Neural cell (in vitro differentiated cells): ENCODE measurements at regions not wholly inside any gene's neighbourhood (a gene's known extent, or its start where the extent isn't known, plus 50 kb on each side); places are given as distances from the start of the nearest gene placed in this dataset.

Experiments
- CTCF ChIP-seq: fragments of 450-650 bp; IDR thresholded peaks from 2 replicates; pipeline ENCODE4 v1.5.1; 2014; ENCODE audit warnings: antibody characterized with exemption, mild to moderate bottlenecking, moderate library complexity; ENCODE audit not compliant: poor library complexity, severe bottlenecking
- EP300 ChIP-seq: fragments of 450-650 bp; conservative IDR thresholded peaks from 2 replicates; pipeline ENCODE4 v1.6.1; 2014; ENCODE audit warnings: antibody characterized with exemption, mild to moderate bottlenecking, moderate library complexity; ENCODE audit not compliant: poor library complexity, severe bottlenecking
- EZH2 ChIP-seq: fragments of 200-600, 300-800 bp; shearing (Covaris generic), sonication (generic); IDR thresholded peaks from 2 replicates; pipeline ENCODE4 v1.6.1; 2014; ENCODE audit warnings: antibody characterized with exemption, low read length, borderline replicate concordance, mild to moderate bottlenecking; ENCODE audit not compliant: insufficient read depth, poor library complexity, severe bottlenecking
- MXI1 ChIP-seq: fragments of 450-650 bp; conservative IDR thresholded peaks from 2 replicates; pipeline ENCODE4 v1.6.1; 2014; ENCODE audit warnings: antibody characterized with exemption, mild to moderate bottlenecking; ENCODE audit not compliant: poor library complexity, severe bottlenecking
- POLR2AphosphoS5 ChIP-seq: IDR thresholded peaks from 2 replicates; pipeline ENCODE4 v1.6.1; 2012
- RAD21 ChIP-seq: fragments of 450-650 bp; conservative IDR thresholded peaks from 2 replicates; pipeline ENCODE4 v1.6.1; 2014; ENCODE audit warnings: antibody characterized with exemption, mild to moderate bottlenecking, moderate library complexity
- REST ChIP-seq: IDR thresholded peaks from 2 replicates; pipeline ENCODE4 v1.6.1; 2012; ENCODE audit warnings: borderline replicate concordance
- SMC3 ChIP-seq: fragments of 450-650 bp; conservative IDR thresholded peaks from 2 replicates; pipeline ENCODE4 v1.6.1; 2014; ENCODE audit warnings: antibody characterized with exemption, mild to moderate bottlenecking, moderate library complexity; ENCODE audit not compliant: poor library complexity
- TAF1 ChIP-seq: IDR thresholded peaks from 2 replicates; pipeline ENCODE4 v1.6.1; 2012; ENCODE audit warnings: low read depth

DNA sequence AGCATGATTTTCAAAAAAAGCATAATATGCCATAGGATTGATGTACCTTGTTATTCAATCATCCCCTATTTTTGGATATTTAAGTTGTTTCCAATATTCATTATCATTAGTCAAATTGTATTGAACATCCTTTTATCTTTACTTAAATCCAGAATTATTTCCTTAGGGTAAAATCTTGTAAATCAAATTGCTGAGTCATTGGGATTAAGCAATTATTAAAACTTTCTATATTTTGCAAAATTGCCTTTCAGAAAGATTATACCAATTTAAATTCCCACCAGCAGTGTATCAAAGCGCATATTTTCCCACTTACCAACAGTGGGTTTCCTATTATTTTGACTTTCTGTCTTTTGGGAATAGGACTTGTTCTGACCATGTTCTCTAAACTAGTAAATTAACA, 159.3 kb downstream of the SS18 start:
- no peak for TF ChIP-seq REST
- TF ChIP-seq EP300, result no peak
- no peak for TF ChIP-seq SMC3
- no peak for TF ChIP-seq EZH2
- no peak for TF ChIP-seq CTCF
- no peak for TF ChIP-seq TAF1
- no peak for TF ChIP-seq RAD21
- no peak for TF ChIP-seq MXI1
- no peak for TF ChIP-seq POLR2AphosphoS5
